NB4 (cell line): ENCODE measurements at regions not wholly inside any gene's neighbourhood (a gene's known extent, or its start where the extent isn't known, plus 50 kb on each side); places are given as distances from the start of the nearest gene placed in this dataset.
"Not testable (repeated sequence)": the region's sequence is repeated elsewhere in the genome, so short reads cannot be mapped to it uniquely, and the experiment has no call there.

Source experiments
- DNase-seq: peaks from one replicate; pipeline ENCODE4 v3.0.0; 2010; ENCODE audit warnings: low read depth
- H3K4me3 ChIP-seq: one replicate; pipeline ENCODE4 v1.5.1; 2011; ENCODE audit warnings: mild to moderate bottlenecking, low read depth, low read length, moderate library complexity
- CTCF ChIP-seq: IDR thresholded peaks from one replicate; pipeline ENCODE4 v1.5.1; 2012; ENCODE audit warnings: low read depth, low read length
- MAX ChIP-seq: IDR thresholded peaks from 2 replicates; pipeline ENCODE4 v1.6.1; 2011; ENCODE audit warnings: low read depth, low read length
- MYC ChIP-seq: IDR thresholded peaks from 2 replicates; pipeline ENCODE4 v1.6.1; 2011; ENCODE audit warnings: low read depth, low read length
- POLR2A ChIP-seq: IDR thresholded peaks from 2 replicates; pipeline ENCODE4 v1.6.1; 2011; ENCODE audit warnings: mild to moderate bottlenecking; ENCODE audit not compliant: insufficient read length; ENCODE audit errors: extremely low read depth

GRCh38 chr1:4221107-4221506 is 321.0 kb upstream of the C1orf174 start:
- H3K4me3 ChIP-seq, result no peak overlapping the region
- DNase-seq, result no peak
- TF ChIP-seq CTCF (no peak), MYC (no peak), MAX (no peak), POLR2A (no peak)

- TF ChIP-seq CTCF, result no peak
- TF ChIP-seq MYC, result no peak
- TF ChIP-seq MAX, result no peak
- TF ChIP-seq POLR2A, result no peak
- H3K4me3 ChIP-seq, result no peak overlapping the region
- DNase-seq, result no peak
Measured at GRCh38 chr1:4224684-4225467, 324.8 kb upstream of the C1orf174 start.

GRCh38 chr1:4227986-4228385 is 327.9 kb upstream of the C1orf174 start:
- H3K4me3 ChIP-seq, result no peak overlapping the region
- no peak for DNase-seq
- TF ChIP-seq POLR2A, result no peak
- no peak for TF ChIP-seq MYC
- TF ChIP-seq MAX, result no peak
- no peak for TF ChIP-seq CTCF

GRCh38 chr1:4253935-4254334 is 353.9 kb upstream of the C1orf174 start:
- TF ChIP-seq MAX (no peak), MYC (no peak), CTCF (no peak), POLR2A (no peak)
- no peak for DNase-seq
- no peak overlapping the region for H3K4me3 ChIP-seq

GRCh38 chr1:4256351-4256750 is 356.3 kb upstream of the C1orf174 start:
- TF ChIP-seq POLR2A, result no peak
- TF ChIP-seq MAX, result no peak
- TF ChIP-seq CTCF, result no peak
- no peak for TF ChIP-seq MYC

GRCh38 chr1:4258146-4258777 is 358.2 kb upstream of the C1orf174 start:
- DNase-seq, H3K4me3 ChIP-seq: not testable (repeated sequence)

More at GRCh38 chr1:4256351-4256750, 356.3 kb upstream of the C1orf174 start:
- H3K4me3 ChIP-seq, result no peak overlapping the region
- DNase-seq, result no peak
